ENCODE measurements at regions not wholly inside any gene's neighbourhood (a gene's known extent, or its start where the extent isn't known, plus 50 kb on each side); places are given as distances from the start of the nearest gene placed in this dataset.

DNA sequence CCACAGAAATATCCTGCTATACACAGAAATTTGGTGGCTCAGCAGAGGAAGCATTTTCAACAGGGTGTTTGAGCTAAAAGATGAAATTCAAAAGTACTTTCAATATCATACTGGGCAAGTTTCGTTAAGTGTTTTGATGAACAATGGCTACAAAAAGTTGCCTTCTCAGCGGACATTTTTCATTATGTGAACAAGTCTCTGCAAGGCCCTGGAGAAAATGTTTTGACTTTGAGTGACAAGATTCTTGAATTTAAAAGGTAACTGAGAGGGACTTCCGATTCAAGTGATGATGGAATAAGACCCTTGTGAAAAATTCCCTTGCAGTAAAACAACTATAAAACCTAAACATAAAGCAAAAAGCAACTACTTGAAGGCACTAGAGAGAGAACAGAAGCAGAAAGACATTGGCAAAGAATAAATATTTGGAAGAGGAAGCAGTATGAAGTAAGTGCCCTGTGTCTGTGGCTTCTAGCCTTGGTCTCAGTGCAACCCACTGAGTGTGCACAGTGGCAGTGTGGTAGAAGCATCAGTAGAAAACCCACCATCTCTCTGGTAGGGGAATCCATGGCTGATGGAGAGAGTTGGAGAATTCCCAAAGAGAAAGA is 62.5 kb upstream of the NAMPT start:
- H3K27ac ChIP-seq: peak overlapping the region; percentile 93
- no peaks in the 10 kb centered on the region for H4K20me1 ChIP-seq (ENCODE audit: insufficient read depth)
- H3K4me2 ChIP-seq: peak overlapping the region; percentile 91
- H3K36me3 ChIP-seq (ENCODE audit: insufficient read depth): no peaks in the 10 kb centered on the region
- H3K27me3 ChIP-seq (ENCODE audit: insufficient read depth, low read depth): no peaks in the 10 kb centered on the region
- H3K4me3 ChIP-seq (IDR thresholded peaks at IDR 0.05; ENCODE audit: insufficient read depth, low read depth, low read length): no peak overlapping the region
- H3K9ac ChIP-seq: peak overlapping the region; percentile 60
- H2AFZ ChIP-seq (ENCODE audit: low read depth): peak overlapping the region; percentile 64
- TF ChIP-seq CTCF (conservative IDR thresholded peaks at IDR 0.05; ENCODE audit: low read depth, low read length): no peak
- H3K4me1 ChIP-seq (ENCODE audit: low read depth, poor library complexity, severe bottlenecking): peaks cover 58% of the 10 kb centered on the region
- H3K79me2 ChIP-seq (ENCODE audit: insufficient read depth, low read depth): no peaks in the 10 kb centered on the region

DNA sequence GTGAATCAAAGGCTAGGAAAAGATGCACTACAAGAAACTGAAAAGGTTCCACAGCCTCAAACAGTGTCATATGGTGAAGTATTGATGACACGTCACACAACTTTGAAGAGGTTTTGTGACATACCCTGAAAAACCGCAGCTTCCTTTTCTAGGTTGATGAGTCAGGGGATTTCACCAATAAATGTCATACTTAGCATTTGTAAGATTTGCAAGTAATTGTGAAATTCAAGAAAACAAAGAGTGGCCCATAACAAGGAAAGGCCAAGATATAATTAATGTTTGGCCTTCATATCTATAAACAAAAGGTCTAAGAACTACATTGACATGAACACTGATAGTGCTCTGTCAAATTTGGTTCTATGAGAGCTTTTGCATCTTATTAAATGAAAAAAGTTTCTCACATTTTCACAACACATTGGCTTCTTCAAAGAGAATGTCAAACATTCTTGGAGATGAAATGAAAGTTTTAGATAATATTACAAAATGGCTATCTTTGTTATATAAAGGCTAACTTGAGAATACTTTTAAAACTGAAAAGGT is 62.0 kb upstream of the NAMPT start:
- Histone ChIP-seq H3K4me2 (peak overlapping the region; percentile 91), H3K4me1 (ENCODE audit: low read depth, poor library complexity, severe bottlenecking) (peaks cover 58% of the 10 kb centered on the region), H2AFZ (ENCODE audit: low read depth) (peak overlapping the region; percentile 64; the same call in 1 of the 2 replicates), H3K27ac (peak overlapping the region; percentile 93), H4K20me1 (ENCODE audit: insufficient read depth) (no peaks in the 10 kb centered on the region), H3K79me2 (ENCODE audit: insufficient read depth, low read depth) (no peaks in the 10 kb centered on the region), H3K27me3 (ENCODE audit: insufficient read depth, low read depth) (no peaks in the 10 kb centered on the region), H3K36me3 (ENCODE audit: insufficient read depth) (no peaks in the 10 kb centered on the region), H3K4me3 (IDR thresholded peaks at IDR 0.05; ENCODE audit: insufficient read depth, low read depth, low read length) (no peak overlapping the region), H3K9ac (peak overlapping the region; percentile 60)
- TF ChIP-seq CTCF (conservative IDR thresholded peaks at IDR 0.05; ENCODE audit: low read depth, low read length): no peak

- peak overlapping the region; percentile 91 for H3K4me2 ChIP-seq
- no peaks in the 10 kb centered on the region for H4K20me1 ChIP-seq (ENCODE audit: insufficient read depth)
- H3K27ac ChIP-seq: peak overlapping the region; percentile 93
- peaks cover 58% of the 10 kb centered on the region for H3K4me1 ChIP-seq (ENCODE audit: low read depth, poor library complexity, severe bottlenecking)
- H3K27me3 ChIP-seq (ENCODE audit: insufficient read depth, low read depth): no peaks in the 10 kb centered on the region
- no peaks in the 10 kb centered on the region for H3K79me2 ChIP-seq (ENCODE audit: insufficient read depth, low read depth)
- no peak overlapping the region for H3K4me3 ChIP-seq (IDR thresholded peaks at IDR 0.05; ENCODE audit: insufficient read depth, low read depth, low read length)
- no peaks in the 10 kb centered on the region for H3K36me3 ChIP-seq (ENCODE audit: insufficient read depth)
- no peak for TF ChIP-seq CTCF (conservative IDR thresholded peaks at IDR 0.05; ENCODE audit: low read depth, low read length)
- 0 out of 2 replicates have a peak overlapping the region, but pooled peaks have one; percentile 4 for H2AFZ ChIP-seq (ENCODE audit: low read depth)
- peak overlapping the region; percentile 60 for H3K9ac ChIP-seq
Observed at GRCh38 chr7:106346167-106346677, 61.4 kb upstream of the NAMPT start.

DNA sequence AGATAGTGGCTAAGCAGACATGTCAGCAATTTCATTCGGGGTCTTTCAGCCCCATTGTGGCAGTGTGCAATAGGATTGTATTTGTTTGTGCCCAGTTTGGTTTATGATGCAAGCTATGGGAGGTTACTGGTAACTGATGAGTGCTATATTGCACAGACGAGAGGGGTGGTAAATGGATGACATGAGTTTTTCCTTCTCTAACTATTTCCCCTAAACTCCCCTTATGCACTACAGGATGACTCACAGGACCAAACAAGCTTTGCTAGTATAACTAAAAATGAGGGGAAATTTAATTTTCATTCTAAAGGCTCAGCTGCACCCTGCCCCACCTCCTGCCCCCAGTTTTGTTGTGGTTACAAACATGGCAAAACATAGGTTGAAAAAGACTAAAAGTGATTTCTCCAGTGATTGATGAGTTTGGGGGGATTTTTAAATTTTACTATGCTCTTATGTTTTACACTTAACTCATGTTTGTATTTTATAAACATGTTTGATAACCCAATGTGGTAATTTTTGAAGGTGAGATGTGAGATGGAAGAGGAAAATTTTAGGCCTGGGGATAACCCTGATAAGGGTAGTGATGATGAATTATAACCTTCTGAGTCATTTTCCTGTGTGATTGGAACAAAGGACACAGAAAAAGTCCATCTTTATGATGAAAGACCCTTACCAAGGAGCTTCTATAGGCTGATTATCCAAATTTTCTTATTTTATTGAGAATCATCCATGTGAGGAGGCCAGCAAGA is 60.8 kb upstream of the NAMPT start:
- H3K4me2 ChIP-seq: peak overlapping the region; percentile 91

More for the DNA sequence above, 60.8 kb upstream of the NAMPT start:
- Histone ChIP-seq H3K36me3 (ENCODE audit: insufficient read depth) (no peaks in the 10 kb centered on the region), H3K4me1 (ENCODE audit: low read depth, poor library complexity, severe bottlenecking) (peaks cover 57% of the 10 kb centered on the region), H3K79me2 (ENCODE audit: insufficient read depth, low read depth) (no peaks in the 10 kb centered on the region), H3K9ac (peak overlapping the region; percentile 60), H3K4me3 (IDR thresholded peaks at IDR 0.05; ENCODE audit: insufficient read depth, low read depth, low read length) (no peak overlapping the region), H3K27me3 (ENCODE audit: insufficient read depth, low read depth) (no peaks in the 10 kb centered on the region), H2AFZ (ENCODE audit: low read depth) (0 out of 2 replicates have a peak overlapping the region, but pooled peaks have one; percentile 4), H3K27ac (peak overlapping the region; percentile 93), H4K20me1 (ENCODE audit: insufficient read depth) (no peaks in the 10 kb centered on the region)
- no peak for TF ChIP-seq CTCF (conservative IDR thresholded peaks at IDR 0.05; ENCODE audit: low read depth, low read length)
